ENCODE measurements at regions not wholly inside any gene's neighbourhood (a gene's known extent, or its start where the extent isn't known, plus 50 kb on each side); places are given as distances from the start of the nearest gene placed in this dataset.

DNA sequence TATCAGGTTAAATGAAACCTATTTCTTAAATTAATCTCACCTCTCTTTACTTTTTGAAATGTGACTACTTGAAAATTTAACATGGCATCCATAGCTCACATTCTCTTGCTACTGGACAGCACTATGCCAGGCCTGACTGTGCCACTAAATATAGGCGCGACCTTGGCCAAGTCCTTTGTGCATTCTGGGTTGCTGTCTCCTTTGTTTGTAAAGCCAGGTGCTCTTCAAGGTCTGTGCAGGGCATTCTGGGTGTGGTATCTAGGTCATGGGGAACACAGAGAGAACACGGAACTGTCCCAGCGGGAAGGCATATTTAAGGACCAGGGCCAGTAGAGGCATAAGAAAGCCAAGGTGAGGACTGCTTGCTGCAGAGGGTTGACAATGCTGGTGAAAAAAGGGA lies 121.2 kb downstream of the ZNF664 start (continued):
- TF ChIP-seq, protein P1, sequence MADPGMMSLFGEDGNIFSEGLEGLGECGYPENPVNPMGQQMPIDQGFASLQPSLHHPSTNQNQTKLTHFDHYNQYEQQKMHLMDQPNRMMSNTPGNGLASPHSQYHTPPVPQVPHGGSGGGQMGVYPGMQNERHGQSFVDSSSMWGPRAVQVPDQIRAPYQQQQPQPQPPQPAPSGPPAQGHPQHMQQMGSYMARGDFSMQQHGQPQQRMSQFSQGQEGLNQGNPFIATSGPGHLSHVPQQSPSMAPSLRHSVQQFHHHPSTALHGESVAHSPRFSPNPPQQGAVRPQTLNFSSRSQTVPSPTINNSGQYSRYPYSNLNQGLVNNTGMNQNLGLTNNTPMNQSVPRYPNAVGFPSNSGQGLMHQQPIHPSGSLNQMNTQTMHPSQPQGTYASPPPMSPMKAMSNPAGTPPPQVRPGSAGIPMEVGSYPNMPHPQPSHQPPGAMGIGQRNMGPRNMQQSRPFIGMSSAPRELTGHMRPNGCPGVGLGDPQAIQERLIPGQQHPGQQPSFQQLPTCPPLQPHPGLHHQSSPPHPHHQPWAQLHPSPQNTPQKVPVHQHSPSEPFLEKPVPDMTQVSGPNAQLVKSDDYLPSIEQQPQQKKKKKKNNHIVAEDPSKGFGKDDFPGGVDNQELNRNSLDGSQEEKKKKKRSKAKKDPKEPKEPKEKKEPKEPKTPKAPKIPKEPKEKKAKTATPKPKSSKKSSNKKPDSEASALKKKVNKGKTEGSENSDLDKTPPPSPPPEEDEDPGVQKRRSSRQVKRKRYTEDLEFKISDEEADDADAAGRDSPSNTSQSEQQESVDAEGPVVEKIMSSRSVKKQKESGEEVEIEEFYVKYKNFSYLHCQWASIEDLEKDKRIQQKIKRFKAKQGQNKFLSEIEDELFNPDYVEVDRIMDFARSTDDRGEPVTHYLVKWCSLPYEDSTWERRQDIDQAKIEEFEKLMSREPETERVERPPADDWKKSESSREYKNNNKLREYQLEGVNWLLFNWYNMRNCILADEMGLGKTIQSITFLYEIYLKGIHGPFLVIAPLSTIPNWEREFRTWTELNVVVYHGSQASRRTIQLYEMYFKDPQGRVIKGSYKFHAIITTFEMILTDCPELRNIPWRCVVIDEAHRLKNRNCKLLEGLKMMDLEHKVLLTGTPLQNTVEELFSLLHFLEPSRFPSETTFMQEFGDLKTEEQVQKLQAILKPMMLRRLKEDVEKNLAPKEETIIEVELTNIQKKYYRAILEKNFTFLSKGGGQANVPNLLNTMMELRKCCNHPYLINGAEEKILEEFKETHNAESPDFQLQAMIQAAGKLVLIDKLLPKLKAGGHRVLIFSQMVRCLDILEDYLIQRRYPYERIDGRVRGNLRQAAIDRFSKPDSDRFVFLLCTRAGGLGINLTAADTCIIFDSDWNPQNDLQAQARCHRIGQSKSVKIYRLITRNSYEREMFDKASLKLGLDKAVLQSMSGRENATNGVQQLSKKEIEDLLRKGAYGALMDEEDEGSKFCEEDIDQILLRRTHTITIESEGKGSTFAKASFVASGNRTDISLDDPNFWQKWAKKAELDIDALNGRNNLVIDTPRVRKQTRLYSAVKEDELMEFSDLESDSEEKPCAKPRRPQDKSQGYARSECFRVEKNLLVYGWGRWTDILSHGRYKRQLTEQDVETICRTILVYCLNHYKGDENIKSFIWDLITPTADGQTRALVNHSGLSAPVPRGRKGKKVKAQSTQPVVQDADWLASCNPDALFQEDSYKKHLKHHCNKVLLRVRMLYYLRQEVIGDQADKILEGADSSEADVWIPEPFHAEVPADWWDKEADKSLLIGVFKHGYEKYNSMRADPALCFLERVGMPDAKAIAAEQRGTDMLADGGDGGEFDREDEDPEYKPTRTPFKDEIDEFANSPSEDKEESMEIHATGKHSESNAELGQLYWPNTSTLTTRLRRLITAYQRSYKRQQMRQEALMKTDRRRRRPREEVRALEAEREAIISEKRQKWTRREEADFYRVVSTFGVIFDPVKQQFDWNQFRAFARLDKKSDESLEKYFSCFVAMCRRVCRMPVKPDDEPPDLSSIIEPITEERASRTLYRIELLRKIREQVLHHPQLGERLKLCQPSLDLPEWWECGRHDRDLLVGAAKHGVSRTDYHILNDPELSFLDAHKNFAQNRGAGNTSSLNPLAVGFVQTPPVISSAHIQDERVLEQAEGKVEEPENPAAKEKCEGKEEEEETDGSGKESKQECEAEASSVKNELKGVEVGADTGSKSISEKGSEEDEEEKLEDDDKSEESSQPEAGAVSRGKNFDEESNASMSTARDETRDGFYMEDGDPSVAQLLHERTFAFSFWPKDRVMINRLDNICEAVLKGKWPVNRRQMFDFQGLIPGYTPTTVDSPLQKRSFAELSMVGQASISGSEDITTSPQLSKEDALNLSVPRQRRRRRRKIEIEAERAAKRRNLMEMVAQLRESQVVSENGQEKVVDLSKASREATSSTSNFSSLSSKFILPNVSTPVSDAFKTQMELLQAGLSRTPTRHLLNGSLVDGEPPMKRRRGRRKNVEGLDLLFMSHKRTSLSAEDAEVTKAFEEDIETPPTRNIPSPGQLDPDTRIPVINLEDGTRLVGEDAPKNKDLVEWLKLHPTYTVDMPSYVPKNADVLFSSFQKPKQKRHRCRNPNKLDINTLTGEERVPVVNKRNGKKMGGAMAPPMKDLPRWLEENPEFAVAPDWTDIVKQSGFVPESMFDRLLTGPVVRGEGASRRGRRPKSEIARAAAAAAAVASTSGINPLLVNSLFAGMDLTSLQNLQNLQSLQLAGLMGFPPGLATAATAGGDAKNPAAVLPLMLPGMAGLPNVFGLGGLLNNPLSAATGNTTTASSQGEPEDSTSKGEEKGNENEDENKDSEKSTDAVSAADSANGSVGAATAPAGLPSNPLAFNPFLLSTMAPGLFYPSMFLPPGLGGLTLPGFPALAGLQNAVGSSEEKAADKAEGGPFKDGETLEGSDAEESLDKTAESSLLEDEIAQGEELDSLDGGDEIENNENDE (IDR thresholded peaks at IDR 0.05; ENCODE audit: insufficient replicate concordance, low read length), result no peak
- no peak for TF ChIP-seq YY1 (IDR thresholded peaks at IDR 0.05; ENCODE audit: low read depth, low read length)
- no peak for TF ChIP-seq RFX5 (IDR thresholded peaks at IDR 0.05; ENCODE audit: borderline replicate concordance, low read depth, low read length)
- no peak for TF ChIP-seq EGR1 (IDR thresholded peaks at IDR 0.05; ENCODE audit: borderline replicate concordance, low read depth, low read length)
- TF ChIP-seq, protein P2, sequence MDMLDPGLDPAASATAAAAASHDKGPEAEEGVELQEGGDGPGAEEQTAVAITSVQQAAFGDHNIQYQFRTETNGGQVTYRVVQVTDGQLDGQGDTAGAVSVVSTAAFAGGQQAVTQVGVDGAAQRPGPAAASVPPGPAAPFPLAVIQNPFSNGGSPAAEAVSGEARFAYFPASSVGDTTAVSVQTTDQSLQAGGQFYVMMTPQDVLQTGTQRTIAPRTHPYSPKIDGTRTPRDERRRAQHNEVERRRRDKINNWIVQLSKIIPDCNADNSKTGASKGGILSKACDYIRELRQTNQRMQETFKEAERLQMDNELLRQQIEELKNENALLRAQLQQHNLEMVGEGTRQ (IDR thresholded peaks at IDR 0.05; ENCODE audit: low read length), result no peak
- TF ChIP-seq BACH1 (IDR thresholded peaks at IDR 0.05; ENCODE audit: low read length), result no peak
- TF ChIP-seq RXRA (IDR thresholded peaks at IDR 0.05; ENCODE audit: insufficient read depth, low read depth, low read length), result no peak
- TF ChIP-seq, protein P3, sequence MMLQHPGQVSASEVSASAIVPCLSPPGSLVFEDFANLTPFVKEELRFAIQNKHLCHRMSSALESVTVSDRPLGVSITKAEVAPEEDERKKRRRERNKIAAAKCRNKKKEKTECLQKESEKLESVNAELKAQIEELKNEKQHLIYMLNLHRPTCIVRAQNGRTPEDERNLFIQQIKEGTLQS (IDR thresholded peaks at IDR 0.05; ENCODE audit: insufficient read depth, low read depth, low read length), result no peak
- no peak for TF ChIP-seq NANOG (IDR thresholded peaks at IDR 0.05; ENCODE audit: insufficient read depth, low read depth, low read length, poor library complexity, severe bottlenecking)
- no peak for TF ChIP-seq PHF8 (conservative IDR thresholded peaks at IDR 0.05; ENCODE audit: low read depth, low read length)
- TF ChIP-seq KDM1A (IDR thresholded peaks at IDR 0.05; ENCODE audit: borderline replicate concordance, low read length), result no peak
